Subcutaneous abdominal adipose tissue (tissue), 5 donors: ENCODE measurements at regions not wholly inside any gene's neighbourhood (a gene's known extent, or its start where the extent isn't known, plus 50 kb on each side); places are given as distances from the start of the nearest gene placed in this dataset.
"Not testable (repeated sequence)": the region's sequence is repeated elsewhere in the genome, so short reads cannot be mapped to it uniquely, and the experiment has no call there.

ENCODE experiments used
- H3K27ac ChIP-seq: one replicate; pipeline ENCODE4 v1.7.0; 2013; ENCODE audit warnings: low read depth, mild to moderate bottlenecking, inconsistent platforms, low read length, moderate library complexity
- H3K27me3 ChIP-seq, 5 donors: one replicate each; pipeline ENCODE4 v1.7.0; 2013; ENCODE audit warnings: low read length in 5 of 5, inconsistent platforms in 1 of 5; ENCODE audit not compliant: control insufficient read depth in 5 of 5, insufficient read depth in 4 of 5
- H3K36me3 ChIP-seq, 5 donors: one replicate each; pipeline ENCODE4 v1.7.0; 2013; ENCODE audit warnings: low read length in 5 of 5; ENCODE audit not compliant: control insufficient read depth in 5 of 5, insufficient read depth in 5 of 5
- H3K4me1 ChIP-seq, 5 donors: one replicate each; pipeline ENCODE4 v1.7.0; 2013; ENCODE audit warnings: low read length in 5 of 5, mild to moderate bottlenecking in 3 of 5, moderate library complexity in 1 of 5; ENCODE audit not compliant: control insufficient read depth in 5 of 5, insufficient read depth in 5 of 5
- H3K4me3 ChIP-seq, 5 donors: one replicate each; pipeline ENCODE4 v1.7.0; 2013; ENCODE audit warnings: low read length in 5 of 5, low read depth in 1 of 5
- H3K9ac ChIP-seq, 5 donors: one replicate each; pipeline ENCODE4 v1.7.0; 2013; ENCODE audit warnings: low read length in 5 of 5, mild to moderate bottlenecking in 4 of 5, moderate library complexity in 3 of 5
- H3K9me3 ChIP-seq, 5 donors: one replicate each; pipeline ENCODE4 v1.7.0; 2013; ENCODE audit warnings: low read length in 5 of 5; ENCODE audit not compliant: control insufficient read depth in 5 of 5
- donor health status: healthy.
- donor health status: healthy.
- donor health status: healthy.
- donor health status: healthy.
- donor health status: healthy.

GRCh38 chr2:234898534-234899053, 53.2 kb upstream of the SH3BP4 start:
- Histone ChIP-seq H3K36me3 (no peaks in the 10 kb centered on the region), H3K4me3 (no peak overlapping the region), H3K4me1 (no peaks in the 10 kb centered on the region), H3K9ac (no peak overlapping the region), H3K27me3 (no peaks in the 10 kb centered on the region), H3K9me3 (no peaks in the 10 kb centered on the region), H3K27ac (no peak overlapping the region)

- H3K27ac ChIP-seq, H3K36me3 ChIP-seq, H3K9ac ChIP-seq, H3K9me3 ChIP-seq, H3K4me1 ChIP-seq, H3K27me3 ChIP-seq: not testable (repeated sequence)
- peak overlapping the region in 1 of 5 donors; percentile 29 for H3K4me3 ChIP-seq
Measured at GRCh38 chr2:234888442-234888841, 63.4 kb upstream of the SH3BP4 start.

GRCh38 chr2:234887195-234887594, 64.6 kb upstream of the SH3BP4 start:
- no peaks in the 10 kb centered on the region for H3K27me3 ChIP-seq
- no peaks in the 10 kb centered on the region for H3K9me3 ChIP-seq
- no peak overlapping the region for H3K4me3 ChIP-seq
- peaks cover 0 to 3% (median 0%) of the 10 kb centered on the region in 5 donors for H3K4me1 ChIP-seq
- H3K27ac ChIP-seq: no peak overlapping the region
- no peaks in the 10 kb centered on the region for H3K36me3 ChIP-seq
- H3K9ac ChIP-seq: no peak overlapping the region

GRCh38 chr2:234885886-234886285, 65.9 kb upstream of the SH3BP4 start:
- Histone ChIP-seq H3K27ac (no peak overlapping the region), H3K4me3 (no peak overlapping the region), H3K4me1 (peaks cover 0 to 16% (median 12%) of the 10 kb centered on the region in 5 donors), H3K36me3 (no peaks in the 10 kb centered on the region), H3K9me3 (no peaks in the 10 kb centered on the region), H3K27me3 (no peaks in the 10 kb centered on the region), H3K9ac (no peak overlapping the region)

GRCh38 chr2:234885118-234885517, 66.7 kb upstream of the SH3BP4 start:
- Histone ChIP-seq H3K4me1 (peaks cover 0 to 21% (median 17%) of the 10 kb centered on the region in 5 donors), H3K27me3 (no peaks in the 10 kb centered on the region), H3K36me3 (no peaks in the 10 kb centered on the region), H3K9me3 (no peaks in the 10 kb centered on the region), H3K9ac (no peak overlapping the region), H3K4me3 (no peak overlapping the region), H3K27ac (no peak overlapping the region)

- Histone ChIP-seq H3K27me3 (no peaks in the 10 kb centered on the region), H3K36me3 (no peaks in the 10 kb centered on the region), H3K4me1 (peaks cover 0 to 21% (median 17%) of the 10 kb centered on the region in 5 donors), H3K9me3 (no peaks in the 10 kb centered on the region), H3K27ac (no peak overlapping the region), H3K9ac (no peak overlapping the region), H3K4me3 (no peak overlapping the region)
Measured at GRCh38 chr2:234884591-234884990, 67.2 kb upstream of the SH3BP4 start.

- Histone ChIP-seq H3K9ac (no peak overlapping the region), H3K36me3 (no peaks in the 10 kb centered on the region), H3K27me3 (no peaks in the 10 kb centered on the region), H3K4me3 (peak overlapping the region; percentile 26 to 57 (median 45)), H3K27ac (no peak overlapping the region), H3K4me1 (peaks cover 0 to 21% (median 17%) of the 10 kb centered on the region in 5 donors), H3K9me3 (no peaks in the 10 kb centered on the region)
Measured at GRCh38 chr2:234881413-234882241, 70.2 kb upstream of the SH3BP4 start.

- Histone ChIP-seq H3K9me3 (no peaks in the 10 kb centered on the region), H3K4me1 (peaks cover 0 to 21% (median 17%) of the 10 kb centered on the region in 5 donors), H3K36me3 (no peaks in the 10 kb centered on the region), H3K27ac (no peak overlapping the region), H3K27me3 (no peaks in the 10 kb centered on the region), H3K4me3 (peak overlapping the region in 1 of 5 donors; percentile 29), H3K9ac (no peak overlapping the region)
Measured at GRCh38 chr2:234880551-234881211, 71.1 kb upstream of the SH3BP4 start.

GRCh38 chr2:234879671-234880455, 72.0 kb upstream of the SH3BP4 start:
- H3K9ac ChIP-seq: no peak overlapping the region
- H3K4me3 ChIP-seq: no peak overlapping the region
- H3K27ac ChIP-seq: no peak overlapping the region
- H3K9me3 ChIP-seq: no peaks in the 10 kb centered on the region
- no peaks in the 10 kb centered on the region for H3K27me3 ChIP-seq
- H3K4me1 ChIP-seq: peaks cover 0 to 21% (median 17%) of the 10 kb centered on the region in 5 donors
- H3K36me3 ChIP-seq: no peaks in the 10 kb centered on the region
